HG02642 (cell line): ENCODE measurements at regions not wholly inside any gene's neighbourhood (a gene's known extent, or its start where the extent isn't known, plus 50 kb on each side); places are given as distances from the start of the nearest gene placed in this dataset.
"Not testable (repeated sequence)": the region's sequence is repeated elsewhere in the genome, so short reads cannot be mapped to it uniquely, and the experiment has no call there.

ENCODE experiments used
- ATAC-seq: cut with Tn5 transposase; IDR thresholded peaks from one replicate; pipeline ENCODE4 v1.9.1; 2021; ENCODE audit warnings: mild to moderate bottlenecking; ENCODE audit not compliant: unreplicated experiment, poor library complexity

DNA sequence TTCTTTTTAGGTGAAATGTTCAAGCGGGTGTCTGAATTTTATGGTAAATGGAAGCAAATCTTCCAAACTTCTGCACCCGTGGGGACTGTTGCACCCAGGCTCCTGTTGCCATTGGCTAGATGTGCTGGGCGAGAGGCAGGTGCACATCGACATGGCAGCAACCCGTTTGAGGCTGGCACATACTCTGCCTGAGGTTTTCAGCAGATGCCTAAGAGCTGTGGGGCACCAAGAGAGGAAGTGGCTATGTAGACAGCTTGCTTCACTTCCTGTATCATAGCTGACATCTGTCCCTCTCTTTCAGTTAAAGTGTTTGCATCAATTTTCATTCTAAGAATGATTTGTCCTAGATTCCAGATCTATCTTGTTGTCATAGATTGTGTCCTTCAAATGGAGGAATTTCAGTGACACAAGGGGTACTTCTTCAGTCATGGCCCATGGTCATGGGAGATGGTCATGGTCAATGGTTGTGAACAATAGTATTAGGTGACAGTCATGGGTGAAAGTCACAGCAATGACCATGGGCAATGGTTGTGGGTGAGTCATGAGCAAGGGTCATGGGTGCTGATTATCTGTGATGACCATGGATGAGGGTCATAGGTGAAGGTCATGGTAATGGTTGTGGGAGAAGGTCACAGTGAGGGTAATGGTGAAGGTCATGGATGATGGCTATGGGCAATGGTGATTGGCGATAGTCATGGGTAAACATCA, 115.1 kb upstream of the IRX4 start:
- no peak for ATAC-seq

DNA sequence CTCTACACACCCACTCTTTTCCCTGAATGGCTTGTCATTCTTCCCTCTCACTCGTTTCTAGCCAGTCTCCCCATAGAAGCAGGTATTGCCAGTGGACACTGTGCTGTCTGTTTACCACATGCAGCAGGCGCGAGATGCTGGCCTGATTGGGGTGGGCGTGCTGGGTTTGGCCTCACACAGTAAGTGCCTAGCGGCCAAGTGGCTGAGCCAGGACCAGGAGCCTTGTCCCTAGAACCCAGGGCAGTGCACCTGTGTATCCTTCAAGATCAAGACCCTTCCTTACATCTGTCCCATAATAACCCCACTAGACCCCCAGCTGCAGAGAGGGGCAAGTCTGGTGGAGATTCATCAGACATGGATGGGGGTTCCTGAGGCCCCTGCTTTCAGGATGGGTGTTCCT, 112.8 kb upstream of the IRX4 start:
- ATAC-seq = no peak

DNA sequence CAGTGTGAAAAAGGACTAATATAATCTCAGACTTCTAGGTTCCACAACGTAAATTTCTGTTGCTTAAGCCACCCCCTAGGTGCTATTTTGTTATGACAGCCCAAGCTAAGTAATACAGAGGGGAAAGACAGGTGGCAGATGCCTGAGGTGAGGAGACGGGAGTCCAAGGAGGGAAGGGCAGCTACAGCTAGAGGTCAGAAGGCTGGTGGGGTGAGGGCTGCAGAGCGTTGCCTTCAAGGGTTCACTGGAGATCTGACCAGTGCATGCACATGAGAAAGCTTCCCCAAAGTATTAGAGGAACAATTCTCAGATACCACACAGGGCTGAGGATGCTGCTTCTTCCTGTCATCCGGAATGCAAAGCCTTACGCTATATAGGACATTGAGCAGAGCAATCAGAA, 104.7 kb upstream of the IRX4 start:
- no peak for ATAC-seq

DNA sequence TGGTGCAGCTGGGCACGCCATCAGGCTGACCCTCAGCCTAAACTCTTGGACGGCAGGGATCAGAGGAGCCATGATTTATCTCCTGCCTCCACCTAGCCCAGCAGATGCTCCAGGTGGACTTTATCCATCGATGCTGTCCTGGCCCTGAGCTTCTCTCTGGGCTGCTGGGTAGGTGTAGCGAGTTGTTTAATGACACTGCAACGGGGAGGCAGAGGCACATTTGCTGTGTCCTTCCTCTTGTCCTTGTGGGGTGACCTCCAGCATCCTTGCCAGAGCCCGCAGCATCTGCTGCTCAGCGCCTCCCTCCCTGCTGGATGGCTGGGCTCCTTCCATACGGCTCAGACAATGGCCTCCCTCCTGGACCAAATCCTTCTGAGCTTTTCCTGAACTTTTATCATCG, 103.1 kb upstream of the IRX4 start:
- ATAC-seq = no peak

DNA sequence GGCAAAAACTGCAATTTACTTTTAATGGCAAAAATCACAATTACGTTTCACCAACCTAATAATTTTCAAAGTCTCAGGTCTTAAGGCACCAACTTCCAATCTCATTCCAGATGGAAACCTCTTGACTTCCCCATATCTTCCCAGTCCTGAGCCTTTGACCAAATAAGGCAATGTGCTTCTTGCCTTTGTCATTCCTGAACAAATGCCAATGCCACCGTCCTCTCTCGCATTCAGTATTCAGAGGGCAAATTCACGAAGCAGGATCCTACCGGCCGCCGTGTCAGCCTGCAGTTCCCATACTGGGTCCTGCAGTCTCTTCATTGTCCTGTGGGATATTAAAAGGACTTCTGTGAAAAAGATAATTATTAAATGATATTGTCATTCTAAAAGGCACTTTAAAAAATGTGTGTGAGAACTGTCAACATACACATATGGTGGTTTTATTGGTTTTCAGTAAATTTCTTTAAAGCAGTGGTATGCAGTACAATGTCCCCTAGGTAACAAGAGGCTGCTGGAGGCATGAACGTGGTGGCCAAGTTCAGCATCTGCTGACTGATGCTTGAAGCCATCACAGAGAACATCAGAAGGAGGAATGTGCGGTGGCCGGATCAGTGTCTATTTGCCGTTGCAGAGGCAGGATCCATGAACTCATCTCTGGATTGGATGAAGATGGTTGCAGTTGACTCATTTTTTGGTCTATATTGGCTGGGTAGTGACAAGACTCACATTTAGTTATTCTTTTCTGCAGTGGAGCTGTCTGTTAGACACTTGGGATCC, 101.4 kb upstream of the IRX4 start:
- no peak for ATAC-seq

DNA sequence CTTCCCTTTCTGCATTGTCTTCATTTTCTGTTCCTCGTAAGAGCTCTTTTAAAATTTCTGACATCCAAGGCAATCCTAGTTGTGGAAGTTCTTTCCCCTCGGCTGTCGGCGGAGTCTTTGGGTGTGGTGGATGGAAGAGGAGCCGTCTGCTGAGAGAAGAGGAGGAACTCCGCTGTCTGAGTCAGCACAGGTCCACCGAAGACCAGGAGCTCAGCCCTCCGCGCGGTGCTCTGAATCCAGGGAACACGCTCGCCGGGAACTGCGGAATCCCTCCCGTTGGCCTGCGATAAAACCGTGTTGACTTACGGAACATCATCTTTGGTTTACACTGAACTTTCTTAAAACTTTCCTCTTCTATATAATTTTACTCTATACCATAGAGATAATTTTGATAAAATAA, 100.7 kb upstream of the IRX4 start:
- ATAC-seq = no peak

DNA sequence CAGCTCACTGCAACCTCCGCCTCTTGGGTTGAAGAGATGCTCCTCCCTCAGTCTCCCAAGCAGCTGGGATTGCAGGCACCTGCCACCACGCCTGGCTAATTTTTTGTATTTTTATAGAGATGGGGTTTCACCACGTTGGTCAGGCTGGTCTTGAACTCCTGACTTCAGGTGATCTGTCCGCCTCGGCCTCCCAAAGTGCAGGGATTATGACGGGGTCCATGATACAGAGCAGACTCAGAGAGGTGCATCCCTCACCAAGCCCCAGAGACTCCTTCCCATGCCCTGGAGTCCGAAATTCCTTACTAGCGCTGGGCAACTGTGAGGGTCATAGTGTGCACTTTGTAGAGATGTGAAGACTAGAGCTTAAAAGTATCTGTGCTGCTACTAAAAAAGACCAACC, 99.8 kb upstream of the IRX4 start:
- ATAC-seq = not testable (repeated sequence)

DNA sequence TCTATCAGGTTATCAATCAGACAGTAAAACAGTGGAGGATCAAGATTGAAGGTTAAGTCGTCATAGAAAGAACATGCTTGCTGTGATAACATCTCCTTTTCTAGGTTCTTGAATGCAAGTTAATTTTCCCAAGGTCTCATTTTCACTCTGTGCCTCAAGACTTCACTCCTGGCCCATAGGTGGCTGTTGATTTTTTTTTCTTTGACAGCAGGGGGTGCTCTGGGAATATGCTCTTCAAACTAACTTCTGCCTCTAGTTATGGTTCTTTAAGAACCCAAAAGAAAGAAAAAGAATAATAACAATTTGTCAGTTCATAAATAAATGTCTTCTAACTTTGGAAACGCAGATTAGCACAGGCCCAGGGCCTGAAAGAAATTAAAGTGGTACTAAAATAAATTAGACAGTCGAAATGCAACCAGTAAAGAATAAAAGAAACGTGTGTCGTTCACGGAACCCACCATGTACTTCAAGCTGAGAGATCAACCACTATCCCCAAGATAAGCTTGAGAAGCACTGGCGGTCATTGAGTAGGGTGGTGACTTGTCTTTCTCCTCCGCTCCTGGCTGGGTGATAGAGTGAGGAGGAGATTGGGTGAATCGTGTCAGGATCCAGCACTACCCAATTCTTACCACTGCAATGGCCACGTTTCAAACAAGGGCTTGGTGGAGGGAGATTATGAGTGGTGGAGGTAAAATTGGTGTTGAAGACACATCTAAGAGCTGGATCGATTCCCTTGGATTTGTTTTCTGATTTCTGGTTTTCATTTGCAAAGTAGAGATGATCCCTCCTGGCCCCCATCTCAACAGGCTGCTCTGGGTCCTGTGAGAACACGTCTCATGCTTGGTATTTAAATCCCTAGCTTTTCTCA, 93.4 kb upstream of the IRX4 start:
- no peak for ATAC-seq

DNA sequence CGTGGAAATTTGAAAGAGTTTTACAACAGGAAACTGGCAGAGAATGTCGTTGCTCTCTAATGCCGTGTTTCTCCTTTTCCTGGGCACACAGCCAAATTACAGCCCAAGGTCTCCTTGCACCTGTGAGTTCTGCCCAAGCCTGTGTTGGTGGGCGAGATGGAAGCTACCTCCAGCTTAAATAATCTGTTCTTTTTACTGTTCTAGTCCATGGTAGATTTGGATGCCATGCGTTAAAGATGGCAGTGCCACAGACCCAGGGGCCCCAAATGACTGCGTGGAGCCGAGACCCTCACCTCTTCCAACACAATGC, 92.6 kb upstream of the IRX4 start:
- ATAC-seq = no peak

DNA sequence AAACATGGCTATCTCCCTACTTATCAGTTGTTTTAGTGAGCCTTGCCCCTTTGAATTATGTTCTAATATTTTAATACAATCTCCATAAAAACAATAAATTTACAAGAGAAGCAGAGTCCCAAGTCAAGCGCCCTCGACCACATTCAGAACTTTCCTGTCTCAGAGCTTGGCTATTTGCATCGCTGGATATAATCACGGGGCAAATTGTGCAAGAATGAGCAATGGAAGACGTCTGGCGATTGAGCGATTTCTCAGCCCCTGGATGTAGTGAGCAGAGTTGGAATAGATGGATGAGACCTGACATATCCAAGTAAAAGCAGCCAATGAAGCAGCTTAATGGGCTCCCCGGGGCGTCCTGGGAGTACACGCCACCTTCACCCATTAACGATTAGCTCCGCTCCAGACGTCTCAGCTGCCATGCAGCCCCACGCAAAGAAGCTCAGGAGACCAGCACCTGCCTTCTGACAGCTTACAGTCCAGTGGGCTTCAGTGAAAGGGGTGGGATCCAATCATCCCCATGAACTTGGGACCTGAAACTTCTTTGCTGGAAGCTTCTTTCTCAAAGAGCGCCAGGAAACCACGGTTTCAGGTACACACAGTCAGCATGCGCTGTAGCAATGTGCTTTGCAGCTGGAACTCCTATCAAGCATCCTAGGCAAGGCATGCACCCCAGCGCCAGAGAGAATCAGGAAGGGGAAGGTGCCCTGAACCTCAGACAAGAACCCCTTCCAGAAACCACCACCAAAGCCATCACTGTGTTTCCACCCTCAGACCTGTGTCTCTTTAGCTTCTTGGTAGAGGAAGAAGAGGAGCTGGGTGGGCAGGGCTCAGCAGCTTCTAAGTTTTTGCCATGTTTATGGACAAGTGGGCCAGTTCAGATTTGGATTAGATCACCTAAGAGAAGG, 92.0 kb upstream of the IRX4 start:
- ATAC-seq = no peak

DNA sequence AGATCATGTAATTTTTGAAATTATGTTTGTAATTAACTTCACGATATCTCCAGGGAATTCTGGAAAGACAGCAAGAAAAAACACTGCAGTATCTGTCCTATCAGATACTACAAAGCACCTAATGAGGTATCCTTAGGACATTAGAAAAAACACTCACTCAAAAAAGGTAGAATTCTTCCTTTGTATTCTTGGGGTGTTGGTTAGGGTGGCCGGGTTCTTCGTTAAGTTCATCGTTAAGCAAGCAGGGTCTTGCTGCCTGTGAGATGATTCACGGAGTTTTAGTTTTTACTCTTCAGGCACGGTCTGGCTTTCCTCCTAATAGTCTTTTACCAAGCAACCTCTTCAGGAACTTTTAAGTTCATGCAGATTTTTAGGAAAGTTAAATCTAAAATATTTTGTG, 91.4 kb upstream of the IRX4 start:
- ATAC-seq = no peak

DNA sequence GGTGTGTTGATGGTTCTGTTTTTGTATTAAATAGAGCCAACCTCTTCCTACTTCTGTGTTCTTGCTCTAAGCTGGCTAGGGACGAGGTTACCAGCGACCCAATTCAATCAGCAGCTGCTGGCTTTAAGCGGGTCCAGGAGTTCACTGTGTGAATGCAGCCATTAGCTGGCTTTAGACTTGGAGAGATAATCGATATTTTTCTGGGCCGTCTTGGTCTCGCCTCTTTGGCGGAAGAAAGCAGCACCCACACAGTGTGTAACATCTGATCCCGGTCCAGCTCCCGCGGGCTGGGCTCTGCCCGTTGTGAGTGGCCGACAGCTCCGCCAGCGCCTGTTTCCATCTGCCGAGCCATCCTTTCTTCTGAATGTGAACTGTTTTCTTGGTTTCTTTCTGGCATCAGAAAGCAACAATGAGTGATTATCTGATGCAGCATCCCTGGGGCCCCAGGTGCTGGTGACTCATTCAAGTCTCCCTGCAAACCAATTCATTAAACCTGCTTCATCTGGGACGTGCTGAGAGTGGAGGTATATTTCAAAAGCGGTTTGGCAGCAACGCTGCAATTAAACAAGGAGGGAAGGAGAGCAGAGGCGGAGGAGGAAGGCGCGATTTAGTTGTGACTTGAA, 90.8 kb upstream of the IRX4 start:
- no peak for ATAC-seq

DNA sequence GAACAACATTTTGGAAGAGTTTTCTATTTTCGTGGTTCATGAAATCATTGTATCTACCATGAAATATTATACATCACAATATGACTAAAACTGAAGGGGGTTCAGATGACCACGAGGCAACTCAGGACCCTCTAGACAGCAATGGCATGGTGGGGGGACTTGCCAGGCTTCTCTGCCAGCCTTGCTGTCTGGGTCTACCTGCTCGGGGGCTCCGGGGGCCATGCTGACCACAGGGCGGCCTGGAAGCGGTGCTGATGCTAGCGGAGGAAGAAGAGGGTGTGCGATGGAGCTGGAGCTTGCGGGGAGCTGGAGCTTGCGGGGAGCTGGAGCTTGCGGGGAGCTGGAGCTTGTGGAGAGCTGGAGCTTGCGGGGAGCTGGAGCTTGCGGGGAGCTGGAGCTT, 89.2 kb upstream of the IRX4 start:
- ATAC-seq = no peak

DNA sequence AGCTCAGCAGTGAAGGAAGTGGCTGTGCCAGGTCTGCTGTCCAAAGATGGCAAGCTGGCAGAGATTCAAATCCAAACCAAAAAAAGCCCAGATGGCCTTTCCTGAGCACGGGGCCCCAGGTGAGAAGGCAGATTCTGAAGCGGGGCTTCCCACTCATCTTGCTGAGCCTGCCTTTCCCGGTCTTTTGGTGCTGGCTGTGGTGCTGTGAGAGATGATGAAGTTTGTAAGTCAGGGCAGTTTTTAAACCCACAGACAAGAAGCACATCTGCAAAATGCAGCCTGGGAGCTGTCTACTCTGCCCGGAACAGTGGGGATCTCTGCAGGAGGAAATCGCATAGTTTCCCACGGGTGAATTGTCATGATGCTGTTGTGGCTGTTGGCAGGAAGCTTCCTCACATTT, 85.0 kb upstream of the IRX4 start:
- no peak for ATAC-seq

DNA sequence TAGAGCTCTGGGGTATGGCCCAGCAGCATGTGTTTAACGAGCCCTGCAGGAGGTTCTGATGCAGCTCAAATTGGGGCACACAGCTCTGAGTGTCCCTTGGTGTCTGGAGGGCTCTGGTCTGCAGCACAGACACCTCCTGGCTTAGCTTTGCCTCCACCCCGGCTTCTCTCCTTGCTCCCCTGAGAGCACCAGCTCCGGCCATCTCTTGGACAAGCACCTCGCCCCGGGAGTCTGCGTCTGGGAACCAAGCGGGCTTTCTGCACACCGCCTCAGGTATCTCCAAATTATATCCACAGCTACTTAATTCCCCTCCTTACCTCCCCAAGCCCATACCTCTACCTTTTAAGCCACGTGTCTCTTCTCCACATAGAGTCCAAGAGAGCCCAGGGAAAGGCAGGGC, 83.7 kb upstream of the IRX4 start:
- no peak for ATAC-seq

DNA sequence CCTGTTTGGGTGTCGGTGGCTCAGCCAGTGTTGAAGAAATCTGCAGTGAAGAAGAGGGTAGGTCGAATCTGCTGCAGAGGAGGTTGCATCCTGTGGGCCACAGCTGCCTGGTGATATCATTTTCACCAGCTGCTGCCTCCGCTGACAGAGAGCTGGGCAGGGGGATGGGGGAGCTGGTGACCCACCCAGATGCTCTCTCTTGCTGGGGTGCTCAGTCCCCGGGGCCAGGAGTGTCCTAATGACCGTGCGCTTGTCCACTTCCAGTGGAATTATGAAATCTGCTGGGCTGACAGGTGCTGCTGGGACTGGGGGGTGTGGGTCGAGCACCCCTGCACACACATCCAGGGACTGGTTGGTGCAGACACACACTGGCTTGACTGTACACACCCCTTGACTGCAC, 83.2 kb upstream of the IRX4 start:
- ATAC-seq = no peak

DNA sequence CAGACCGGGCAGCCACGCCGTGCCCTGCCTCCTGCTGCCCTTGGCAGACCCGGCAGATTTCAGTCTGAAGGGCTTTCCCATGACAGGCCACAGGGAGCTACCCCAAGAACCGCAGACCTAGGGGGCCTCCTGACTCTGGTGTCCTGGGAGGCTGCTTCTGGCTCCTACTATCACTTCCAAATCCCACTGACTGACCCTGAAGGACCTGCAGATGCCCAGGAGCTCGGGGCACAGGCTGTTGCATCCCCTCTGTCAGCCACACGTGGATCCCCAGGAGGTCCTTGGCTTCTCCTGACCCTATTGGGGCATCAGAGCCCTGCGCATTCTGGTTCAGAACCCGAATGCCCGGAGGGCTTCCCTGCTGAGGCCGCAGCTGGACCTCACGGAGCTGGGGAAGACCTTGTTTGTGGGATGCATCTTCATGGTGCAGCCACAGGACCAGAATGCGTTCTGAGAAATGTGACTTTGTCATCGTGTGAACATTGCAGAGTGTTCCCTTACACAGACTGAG, 81.3 kb upstream of the IRX4 start:
- ATAC-seq = no peak

DNA sequence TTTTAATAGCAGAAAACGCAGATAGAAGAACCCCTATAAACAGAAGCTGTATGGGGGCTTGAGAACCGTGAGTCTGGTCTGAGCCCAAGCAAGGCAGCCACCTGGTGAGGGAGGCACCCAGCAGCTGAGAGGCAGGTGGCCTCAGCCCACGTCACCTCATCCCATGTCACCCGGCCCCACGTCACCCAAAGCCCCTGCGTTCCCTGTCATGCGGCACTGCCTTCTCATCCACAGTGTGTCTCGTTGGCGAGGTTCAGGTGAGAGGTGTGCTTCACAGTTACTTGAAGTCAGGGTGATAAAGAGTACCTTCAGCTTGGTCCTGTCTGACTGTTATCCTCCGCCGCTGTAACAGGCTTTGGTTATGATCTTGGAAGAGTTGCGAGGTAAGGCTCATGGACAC, 80.6 kb upstream of the IRX4 start:
- no peak for ATAC-seq

DNA sequence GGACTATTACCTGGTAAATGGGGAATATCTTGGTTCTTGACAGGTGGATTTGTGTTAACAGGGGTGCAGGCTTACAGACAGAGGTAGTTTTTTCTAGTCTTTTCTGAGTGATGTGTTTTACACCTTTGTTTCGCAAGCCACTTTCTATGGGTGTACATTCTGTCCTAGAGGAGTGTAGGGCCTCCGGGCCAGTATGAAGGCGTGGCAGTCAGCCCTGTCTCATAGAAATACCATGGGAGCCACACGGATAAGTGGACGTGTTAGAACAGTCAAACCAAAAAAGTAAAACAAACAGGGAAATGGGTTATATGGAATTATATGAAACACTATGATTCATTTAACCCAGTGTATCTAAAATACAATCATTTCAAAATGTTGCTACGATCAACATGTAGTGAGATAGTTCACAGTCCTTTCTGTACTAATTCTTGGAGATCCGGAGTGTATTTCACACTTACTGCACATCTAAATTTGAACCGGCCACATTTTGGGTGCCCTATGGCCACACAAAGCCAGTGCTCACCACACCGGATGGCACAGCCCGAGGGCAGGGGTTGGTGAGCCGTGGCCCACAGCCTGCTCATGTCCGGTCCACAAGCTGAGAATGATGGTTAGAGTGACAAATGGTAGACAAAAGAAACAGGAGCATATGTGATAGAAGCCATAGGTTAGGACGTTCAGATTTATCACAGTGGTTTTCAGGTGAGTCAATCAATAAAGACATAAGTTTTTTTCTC, 80.1 kb upstream of the IRX4 start:
- ATAC-seq = no peak
